WTC11 (cell line): ENCODE measurements at regions not wholly inside any gene's neighbourhood (a gene's known extent, or its start where the extent isn't known, plus 50 kb on each side); places are given as distances from the start of the nearest gene placed in this dataset.

ENCODE experiments used
- ATAC-seq: fragments of 200-7000 bp; cut with Tn5 transposase; 2 replicates; pipeline ENCODE4 v1.10.0; 2021; ENCODE audit warnings: mild to moderate bottlenecking, moderate library complexity
- CTCF ChIA-PET: fragments of 300-600 bp; sonication (Branson Sonifier 250); formaldehyde crosslinking; loops from one replicate; lab custom pipeline; 2021; ENCODE audit warnings: antibody characterized with exemption; lab: Charles Lee
- POLR2A ChIA-PET: fragments of 350-600 bp; sonication (Branson Sonifier 250); formaldehyde crosslinking; loops from one replicate; lab custom pipeline; 2021; ENCODE audit warnings: antibody characterized with exemption; lab: Charles Lee
- DNase-seq: peaks from one replicate; pipeline ENCODE4 v3.0.0; 2021; ENCODE audit warnings: low spot score
- H3K27ac Mint-ChIP-seq: 2 replicates; pipeline ENCODE4 v1.8.0; 2021; ENCODE audit warnings: mixed read lengths
- H3K27me3 Mint-ChIP-seq: 2 replicates; pipeline ENCODE4 v1.8.0; 2021; ENCODE audit warnings: low read depth, mild to moderate bottlenecking, moderate library complexity, mixed read lengths
- H3K36me3 Mint-ChIP-seq: 2 replicates; pipeline ENCODE4 v1.8.0; 2021; ENCODE audit warnings: mixed read lengths
- H3K4me1 Mint-ChIP-seq: 2 replicates; pipeline ENCODE4 v1.8.0; 2022; ENCODE audit warnings: mixed read lengths
- H3K4me3 Mint-ChIP-seq: 2 replicates; pipeline ENCODE4 v1.8.0; 2021; ENCODE audit warnings: mild to moderate bottlenecking, moderate library complexity, mixed read lengths
- H3K9me3 Mint-ChIP-seq: 2 replicates; pipeline ENCODE4 v1.8.0; 2021; ENCODE audit warnings: mixed read lengths
- ELF4 ChIP-seq: sonication (generic); formaldehyde crosslinking; IDR thresholded peaks from 2 replicates; pipeline ENCODE4 v1.8.1; 2022; ENCODE audit warnings: low read depth, mild to moderate bottlenecking, moderate library complexity, missing genetic modification reagents
- FOXP1 ChIP-seq: sonication (generic); formaldehyde crosslinking; IDR thresholded peaks from 2 replicates; pipeline ENCODE4 v1.8.0; 2022; ENCODE audit warnings: missing genetic modification reagents, mild to moderate bottlenecking, moderate library complexity, borderline replicate concordance
- GRHL2 ChIP-seq: fragments of 250-450 bp; sonication (Bioruptor Pico); IDR thresholded peaks from 2 replicates; pipeline ENCODE4 v1.8.0; 2022; ENCODE audit warnings: mild to moderate bottlenecking, moderate library complexity; ENCODE audit not compliant: insufficient replicate concordance, severe bottlenecking
- HMGA2 ChIP-seq: fragments of 250-450 bp; sonication (Bioruptor Pico); IDR thresholded peaks from 2 replicates; pipeline ENCODE4 v1.4.0; 2021; ENCODE audit warnings: mild to moderate bottlenecking, moderate library complexity
- IRF2 ChIP-seq: sonication (generic); formaldehyde crosslinking; IDR thresholded peaks from 2 replicates; pipeline ENCODE4 v1.8.0; 2022; ENCODE audit warnings: low read depth, missing genetic modification reagents, borderline replicate concordance
- MXD4 ChIP-seq: fragments of 250-450 bp; sonication (Bioruptor Pico); IDR thresholded peaks from 2 replicates; pipeline ENCODE4 v1.8.0; 2021; ENCODE audit warnings: mild to moderate bottlenecking, moderate library complexity, borderline replicate concordance
- OVOL2 ChIP-seq: fragments of 250-450 bp; sonication (Bioruptor Pico); IDR thresholded peaks from 2 replicates; pipeline ENCODE4 v1.9.0; 2021; ENCODE audit warnings: mild to moderate bottlenecking, borderline replicate concordance
- PRRX2 ChIP-seq: fragments of 250-450 bp; sonication (Bioruptor Pico); IDR thresholded peaks from 2 replicates; pipeline ENCODE4 v1.8.0; 2021; ENCODE audit warnings: mild to moderate bottlenecking
- TF ChIP-seq, protein P1 (sequence below): sonication (generic); formaldehyde crosslinking; conservative IDR thresholded peaks from 2 replicates; pipeline ENCODE4 v1.8.1; 2023; ENCODE audit warnings: mild to moderate bottlenecking, low read depth, missing genetic modification reagents, moderate library complexity
- TF ChIP-seq, protein P2 (sequence below): sonication (generic); formaldehyde crosslinking; IDR thresholded peaks from 2 replicates; pipeline ENCODE4 v1.8.0; 2022; ENCODE audit warnings: mild to moderate bottlenecking, missing genetic modification reagents
- TF ChIP-seq, protein P3 (sequence below): sonication (generic); formaldehyde crosslinking; IDR thresholded peaks from 2 replicates; pipeline ENCODE4 v1.8.1; 2023; ENCODE audit warnings: mild to moderate bottlenecking, missing genetic modification reagents, moderate library complexity
- TF ChIP-seq, protein P4 (sequence below): sonication (generic); formaldehyde crosslinking; IDR thresholded peaks from 2 replicates; pipeline ENCODE4 v1.8.1; 2022; ENCODE audit warnings: missing genetic modification reagents, borderline replicate concordance

DNA sequence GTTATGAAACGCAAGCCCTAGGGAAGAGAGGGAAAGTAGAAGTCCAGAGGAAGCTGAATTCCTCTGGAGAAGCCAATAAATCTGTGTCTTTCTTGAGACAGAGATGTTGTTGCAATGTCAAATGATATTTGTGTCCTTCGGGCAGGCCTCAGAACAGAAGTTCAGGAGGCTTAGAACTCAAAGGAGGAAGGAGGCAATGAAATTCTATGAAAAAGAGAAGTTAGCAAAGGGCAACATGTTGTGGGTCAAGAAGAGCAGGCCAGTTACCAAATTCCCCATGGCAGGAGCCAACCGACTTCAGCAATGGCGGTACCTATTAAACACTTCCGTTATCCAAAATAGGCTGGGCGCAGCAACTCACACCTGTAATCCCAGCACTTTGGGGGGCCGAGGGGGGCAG is 109.0 kb upstream of the DHX40 start:
- POLR2A ChIA-PET = no interaction called here

DNA sequence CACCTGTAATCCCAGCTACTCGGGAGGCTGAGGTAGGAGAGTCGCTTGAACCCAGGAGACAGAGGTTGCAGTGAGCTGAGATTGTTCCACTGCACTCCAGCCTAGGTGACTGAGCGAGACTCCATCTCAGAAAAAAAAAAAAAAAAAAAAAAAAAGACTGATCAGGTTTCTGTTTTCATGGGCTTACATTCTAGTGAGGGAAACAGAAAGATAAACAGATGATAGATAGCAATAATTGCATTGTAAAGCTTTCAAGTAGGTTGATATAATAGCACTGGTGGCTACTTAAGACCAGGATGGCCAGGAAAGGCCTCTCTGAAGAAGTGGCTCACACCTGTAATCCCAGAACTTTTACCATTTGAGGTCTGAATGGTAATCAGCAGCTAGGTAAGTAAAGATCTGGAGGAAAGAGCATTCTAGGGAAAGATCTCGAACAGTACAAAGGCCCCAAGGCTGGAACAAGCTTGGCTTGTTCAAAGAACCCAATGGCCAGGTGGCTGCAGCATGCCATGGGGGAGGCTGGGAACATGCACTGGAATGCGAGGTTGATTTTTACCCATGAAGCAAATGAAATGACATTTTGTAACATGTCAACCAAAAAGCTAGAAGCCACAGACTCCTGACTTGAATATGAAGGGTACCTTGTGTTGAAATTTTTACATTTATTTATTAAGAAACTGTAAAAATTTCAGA is 108.3 kb upstream of the DHX40 start:
- no peaks in the 10 kb centered on the region for H3K9me3 Mint-ChIP-seq
- DNase-seq (no peak), ATAC-seq (no peak)
- no peaks in the 10 kb centered on the region for H3K36me3 Mint-ChIP-seq
- no peaks in the 10 kb centered on the region for H3K27me3 Mint-ChIP-seq
- ChIA-PET CTCF (interaction anchor here (0.5 to 1.0 kb wide), 3 partner anchors 51 to 916 kb away, joined by 3 to 5 read pairs (median 4); no protein-coding TSS in a partner anchor), POLR2A (no interaction called here)
- H3K4me1 Mint-ChIP-seq = no peaks in the 10 kb centered on the region
- TF ChIP-seq, protein P1, sequence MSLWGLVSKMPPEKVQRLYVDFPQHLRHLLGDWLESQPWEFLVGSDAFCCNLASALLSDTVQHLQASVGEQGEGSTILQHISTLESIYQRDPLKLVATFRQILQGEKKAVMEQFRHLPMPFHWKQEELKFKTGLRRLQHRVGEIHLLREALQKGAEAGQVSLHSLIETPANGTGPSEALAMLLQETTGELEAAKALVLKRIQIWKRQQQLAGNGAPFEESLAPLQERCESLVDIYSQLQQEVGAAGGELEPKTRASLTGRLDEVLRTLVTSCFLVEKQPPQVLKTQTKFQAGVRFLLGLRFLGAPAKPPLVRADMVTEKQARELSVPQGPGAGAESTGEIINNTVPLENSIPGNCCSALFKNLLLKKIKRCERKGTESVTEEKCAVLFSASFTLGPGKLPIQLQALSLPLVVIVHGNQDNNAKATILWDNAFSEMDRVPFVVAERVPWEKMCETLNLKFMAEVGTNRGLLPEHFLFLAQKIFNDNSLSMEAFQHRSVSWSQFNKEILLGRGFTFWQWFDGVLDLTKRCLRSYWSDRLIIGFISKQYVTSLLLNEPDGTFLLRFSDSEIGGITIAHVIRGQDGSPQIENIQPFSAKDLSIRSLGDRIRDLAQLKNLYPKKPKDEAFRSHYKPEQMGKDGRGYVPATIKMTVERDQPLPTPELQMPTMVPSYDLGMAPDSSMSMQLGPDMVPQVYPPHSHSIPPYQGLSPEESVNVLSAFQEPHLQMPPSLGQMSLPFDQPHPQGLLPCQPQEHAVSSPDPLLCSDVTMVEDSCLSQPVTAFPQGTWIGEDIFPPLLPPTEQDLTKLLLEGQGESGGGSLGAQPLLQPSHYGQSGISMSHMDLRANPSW (CRISPR knock-in tag) = no peak
- TF ChIP-seq HMGA2 (CRISPR knock-in tag) (no peak), IRF2 (CRISPR knock-in tag) (no peak)
- H3K4me3 Mint-ChIP-seq = no peak overlapping the region
- H3K27ac Mint-ChIP-seq = no peak overlapping the region

More for the DNA sequence above, 109.0 kb upstream of the DHX40 start:
- CTCF ChIA-PET = interaction anchor here (0.6 to 1.0 kb wide), 2 partner anchors 52 to 127 kb away, joined by 3 to 5 read pairs; no protein-coding TSS in a partner anchor
- H3K9me3 Mint-ChIP-seq = no peaks in the 10 kb centered on the region
- TF ChIP-seq ELF4 (CRISPR knock-in tag) = no peak
- TF ChIP-seq MXD4 (CRISPR knock-in tag) = no peak
- TF ChIP-seq PRRX2 (CRISPR knock-in tag) = no peak
- TF ChIP-seq, protein P2, sequence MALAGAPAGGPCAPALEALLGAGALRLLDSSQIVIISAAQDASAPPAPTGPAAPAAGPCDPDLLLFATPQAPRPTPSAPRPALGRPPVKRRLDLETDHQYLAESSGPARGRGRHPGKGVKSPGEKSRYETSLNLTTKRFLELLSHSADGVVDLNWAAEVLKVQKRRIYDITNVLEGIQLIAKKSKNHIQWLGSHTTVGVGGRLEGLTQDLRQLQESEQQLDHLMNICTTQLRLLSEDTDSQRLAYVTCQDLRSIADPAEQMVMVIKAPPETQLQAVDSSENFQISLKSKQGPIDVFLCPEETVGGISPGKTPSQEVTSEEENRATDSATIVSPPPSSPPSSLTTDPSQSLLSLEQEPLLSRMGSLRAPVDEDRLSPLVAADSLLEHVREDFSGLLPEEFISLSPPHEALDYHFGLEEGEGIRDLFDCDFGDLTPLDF (CRISPR knock-in tag) = no peak
- TF ChIP-seq, protein P3, sequence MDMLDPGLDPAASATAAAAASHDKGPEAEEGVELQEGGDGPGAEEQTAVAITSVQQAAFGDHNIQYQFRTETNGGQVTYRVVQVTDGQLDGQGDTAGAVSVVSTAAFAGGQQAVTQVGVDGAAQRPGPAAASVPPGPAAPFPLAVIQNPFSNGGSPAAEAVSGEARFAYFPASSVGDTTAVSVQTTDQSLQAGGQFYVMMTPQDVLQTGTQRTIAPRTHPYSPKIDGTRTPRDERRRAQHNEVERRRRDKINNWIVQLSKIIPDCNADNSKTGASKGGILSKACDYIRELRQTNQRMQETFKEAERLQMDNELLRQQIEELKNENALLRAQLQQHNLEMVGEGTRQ (CRISPR knock-in tag) = no peak
- TF ChIP-seq OVOL2 (CRISPR knock-in tag) = no peak
- TF ChIP-seq, protein P4, sequence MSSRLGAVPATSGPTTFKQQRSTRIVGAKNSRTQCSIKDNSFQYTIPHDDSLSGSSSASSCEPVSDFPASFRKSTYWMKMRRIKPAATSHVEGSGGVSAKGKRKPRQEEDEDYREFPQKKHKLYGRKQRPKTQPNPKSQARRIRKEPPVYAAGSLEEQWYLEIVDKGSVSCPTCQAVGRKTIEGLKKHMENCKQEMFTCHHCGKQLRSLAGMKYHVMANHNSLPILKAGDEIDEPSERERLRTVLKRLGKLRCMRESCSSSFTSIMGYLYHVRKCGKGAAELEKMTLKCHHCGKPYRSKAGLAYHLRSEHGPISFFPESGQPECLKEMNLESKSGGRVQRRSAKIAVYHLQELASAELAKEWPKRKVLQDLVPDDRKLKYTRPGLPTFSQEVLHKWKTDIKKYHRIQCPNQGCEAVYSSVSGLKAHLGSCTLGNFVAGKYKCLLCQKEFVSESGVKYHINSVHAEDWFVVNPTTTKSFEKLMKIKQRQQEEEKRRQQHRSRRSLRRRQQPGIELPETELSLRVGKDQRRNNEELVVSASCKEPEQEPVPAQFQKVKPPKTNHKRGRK (CRISPR knock-in tag) = no peak
- TF ChIP-seq GRHL2 (CRISPR knock-in tag) = no peak
- TF ChIP-seq HMGA2 (CRISPR knock-in tag) = no peak
- TF ChIP-seq FOXP1 (CRISPR knock-in tag) = no peak
- TF ChIP-seq, protein P1 (CRISPR knock-in tag) = no peak
- no peaks in the 10 kb centered on the region for H3K36me3 Mint-ChIP-seq
- H3K27me3 Mint-ChIP-seq = no peaks in the 10 kb centered on the region
- ATAC-seq (no peak), DNase-seq (no peak)
- no peak overlapping the region for H3K4me3 Mint-ChIP-seq
- no peaks in the 10 kb centered on the region for H3K4me1 Mint-ChIP-seq
- H3K27ac Mint-ChIP-seq = no peak overlapping the region
